GM21447 (cell line): ENCODE measurements at regions not wholly inside any gene's neighbourhood (a gene's known extent, or its start where the extent isn't known, plus 50 kb on each side); places are given as distances from the start of the nearest gene placed in this dataset.

ENCODE experiments used
- ATAC-seq: cut with Tn5 transposase; IDR thresholded peaks from one replicate; pipeline ENCODE4 v1.9.1; 2021; ENCODE audit not compliant: unreplicated experiment

DNA sequence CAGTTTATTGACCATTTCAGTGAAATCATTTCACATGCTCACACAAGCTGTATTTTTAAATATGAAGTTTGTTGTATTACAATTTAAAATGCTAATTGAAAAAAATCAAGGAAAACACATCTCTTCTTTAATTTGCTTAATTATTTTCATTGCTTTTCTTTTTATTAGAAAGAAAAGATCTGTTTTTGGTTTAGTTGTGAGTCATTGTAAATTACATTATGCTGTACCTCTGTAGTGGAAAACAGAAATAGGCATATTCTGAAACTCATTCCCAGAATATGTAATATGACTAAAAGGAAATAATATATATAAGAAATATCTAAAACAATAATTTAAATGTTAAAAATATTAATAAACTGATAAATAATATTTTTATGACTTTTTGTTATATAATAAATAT, 161.9 kb downstream of the HGF start:
- no peak for ATAC-seq

DNA sequence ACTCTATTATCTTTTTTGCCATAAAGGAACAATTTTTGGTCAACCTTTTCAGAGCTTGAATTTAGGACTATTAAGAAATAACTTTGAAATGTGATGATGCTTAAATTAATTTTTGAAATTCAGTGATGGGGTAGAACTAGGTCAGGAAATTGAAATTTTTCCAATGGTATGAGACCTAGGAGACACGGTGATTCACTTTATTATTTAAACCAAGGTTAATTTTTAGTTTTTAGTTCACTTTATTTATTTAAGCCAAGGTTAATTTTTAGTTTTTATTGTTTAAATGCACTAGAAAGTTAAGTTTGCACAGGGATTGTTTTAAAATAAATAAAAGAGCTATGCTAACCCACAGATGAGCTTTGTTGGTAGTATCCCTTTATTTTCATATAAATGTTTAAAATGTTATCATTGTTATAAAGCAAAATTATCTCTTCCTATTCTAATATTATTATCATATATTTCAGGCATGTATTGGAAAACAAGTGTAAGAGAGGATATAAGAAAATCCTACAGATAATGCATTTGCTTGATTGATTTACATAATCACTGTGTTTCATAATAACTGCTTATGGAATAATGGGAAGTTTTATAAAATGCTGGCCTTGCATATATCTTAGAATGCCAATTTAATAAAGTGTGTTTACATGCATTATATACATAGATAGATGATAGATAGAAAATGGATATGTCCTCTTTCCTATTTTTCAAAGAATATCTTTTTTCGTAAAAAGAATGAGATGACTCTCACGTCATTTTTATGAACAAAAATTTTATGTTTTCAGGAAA, 163.6 kb downstream of the HGF start:
- no peak for ATAC-seq

DNA sequence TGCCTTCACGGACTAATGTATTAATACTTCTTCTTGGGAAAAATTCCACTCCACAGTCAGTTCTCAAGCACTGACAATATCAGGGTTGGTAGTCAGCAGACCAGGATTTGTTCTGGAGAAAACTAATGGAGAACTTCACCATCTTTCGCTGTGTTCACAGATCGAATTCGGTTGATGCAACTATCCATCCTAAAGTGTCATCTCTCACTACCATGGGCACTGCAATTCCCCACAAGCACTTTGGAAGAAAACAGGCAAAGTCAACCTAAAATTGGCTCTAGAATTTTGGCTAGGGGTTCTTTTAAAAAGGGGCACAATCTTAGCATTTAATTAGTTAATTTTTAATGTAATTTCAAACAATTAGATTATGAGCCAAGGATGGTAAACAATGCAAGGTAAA, 164.4 kb downstream of the HGF start:
- no peak for ATAC-seq

DNA sequence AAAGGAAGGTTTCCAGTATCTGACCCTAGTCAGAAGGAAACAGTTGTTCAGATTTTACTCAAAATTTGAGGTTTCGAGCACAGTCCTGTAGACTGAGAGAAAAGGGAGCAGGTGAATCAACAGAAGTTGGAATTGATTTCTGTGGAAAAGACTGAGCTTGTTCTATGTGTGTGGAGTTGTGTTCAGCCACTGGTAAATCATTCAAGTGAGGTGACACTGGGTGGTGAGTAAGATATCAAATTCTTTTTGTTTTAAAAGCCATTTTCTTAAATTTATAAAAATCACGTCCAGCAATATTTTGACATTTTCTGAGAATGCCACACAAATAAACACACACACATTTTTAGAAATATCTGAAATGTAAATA, 165.1 kb downstream of the HGF start:
- ATAC-seq: no peak

DNA sequence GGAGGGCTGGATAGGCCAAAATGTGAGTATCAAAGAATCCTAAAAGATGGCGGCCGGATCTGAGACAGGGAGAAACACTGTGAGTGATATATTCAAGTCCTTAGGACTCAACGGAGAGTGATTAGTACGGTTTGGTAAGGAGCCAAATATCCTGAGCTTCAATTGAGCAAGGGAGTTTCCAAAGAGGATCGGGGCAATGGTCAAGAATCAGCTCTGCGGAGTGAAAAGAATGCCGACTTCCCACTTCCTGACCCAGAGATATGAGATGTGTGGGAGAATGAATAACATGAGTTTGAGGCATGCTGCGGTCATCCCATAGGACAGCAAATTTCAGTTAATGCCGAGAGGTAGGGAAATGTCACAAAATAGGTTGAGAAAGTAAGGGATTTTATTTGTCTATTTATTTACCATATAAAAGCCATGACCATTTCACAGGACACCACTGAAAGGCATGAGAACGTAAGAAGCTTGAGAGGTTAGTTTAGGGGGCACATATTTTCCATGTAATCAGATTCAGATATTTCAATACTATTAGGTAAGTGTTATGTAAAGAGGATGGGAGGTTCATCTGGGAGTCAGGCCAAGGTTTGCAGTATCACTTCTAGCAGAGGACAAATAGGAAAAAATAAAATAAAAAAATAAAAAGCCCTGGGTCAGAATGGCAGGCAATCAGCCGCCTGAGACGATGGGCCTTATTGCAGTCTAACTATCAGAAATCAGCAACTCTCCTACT, 165.6 kb downstream of the HGF start:
- ATAC-seq: no peak

DNA sequence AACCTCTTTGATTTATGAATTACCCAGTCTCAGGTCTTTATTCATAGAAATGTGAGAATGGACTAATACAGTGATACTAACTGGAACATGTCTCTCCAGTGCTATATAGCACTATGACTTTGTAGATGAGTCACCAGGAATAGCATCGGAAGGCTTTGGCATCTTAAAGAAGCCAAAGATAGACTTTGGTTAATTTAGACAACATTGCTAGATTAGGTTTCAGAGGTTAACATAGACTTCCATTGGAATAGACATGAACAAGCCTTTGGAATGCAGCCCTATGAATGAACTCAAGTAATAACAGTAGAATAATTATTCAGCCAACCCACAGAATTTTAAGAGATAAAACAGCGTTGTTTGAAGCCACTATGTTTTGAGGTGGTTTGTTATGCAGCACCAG, 169.2 kb downstream of the HGF start:
- no peak for ATAC-seq

DNA sequence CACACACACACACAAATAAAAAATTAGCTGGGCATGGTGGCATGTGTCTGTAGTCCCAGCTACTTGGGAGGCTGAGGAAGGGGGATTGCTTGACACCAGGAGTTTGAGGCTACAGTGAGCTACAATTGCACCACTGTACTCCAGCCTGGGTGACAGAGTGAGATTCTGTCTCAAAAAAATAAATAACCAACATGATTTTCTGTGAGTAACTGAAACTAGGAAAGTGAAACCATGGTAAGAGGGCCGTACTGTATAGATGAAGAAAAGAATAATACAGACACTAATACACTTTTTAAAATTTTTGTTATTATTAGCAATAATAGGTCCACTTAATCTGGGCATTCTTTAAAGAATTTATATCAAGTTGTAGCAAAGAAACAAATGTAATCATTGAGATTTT, 170.9 kb downstream of the HGF start:
- ATAC-seq: no peak

DNA sequence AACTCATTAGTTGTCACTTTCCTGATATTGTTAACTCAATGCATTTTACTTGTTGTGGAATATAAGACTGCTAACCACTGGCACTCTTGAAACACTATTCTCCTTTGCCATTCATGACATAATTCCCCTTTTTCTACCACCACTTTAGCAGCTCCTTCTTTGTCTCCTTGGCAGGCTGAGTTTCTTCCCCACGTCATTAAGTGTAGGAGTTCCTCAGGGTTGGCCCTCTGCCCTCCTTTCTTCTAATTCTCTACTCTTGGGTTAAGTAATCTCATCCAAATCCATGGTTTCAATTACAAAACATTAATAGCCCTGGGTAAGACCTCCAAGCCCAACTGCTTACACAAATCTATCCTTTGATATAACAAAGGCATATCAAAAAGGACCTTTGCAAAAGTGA, 175.1 kb downstream of the HGF start:
- ATAC-seq: no peak

DNA sequence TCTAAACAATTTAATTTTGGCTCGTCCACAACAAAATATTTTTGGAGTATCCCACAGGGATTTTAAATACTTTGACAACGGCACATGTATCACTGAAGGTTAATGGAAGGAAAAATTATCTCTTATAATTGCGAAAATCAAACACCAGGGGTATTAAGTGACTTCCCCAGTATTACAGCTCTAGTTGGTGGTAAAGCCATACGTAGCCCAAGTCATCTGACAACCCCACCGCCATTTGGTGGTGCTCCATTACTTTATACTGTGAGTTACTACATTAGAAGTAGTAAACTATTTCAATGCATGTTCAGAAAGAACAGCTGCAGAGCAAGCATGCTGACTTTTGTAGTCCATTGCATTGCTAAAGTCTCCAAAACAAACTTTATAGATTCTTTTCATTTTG, 179.7 kb downstream of the HGF start:
- no peak for ATAC-seq

DNA sequence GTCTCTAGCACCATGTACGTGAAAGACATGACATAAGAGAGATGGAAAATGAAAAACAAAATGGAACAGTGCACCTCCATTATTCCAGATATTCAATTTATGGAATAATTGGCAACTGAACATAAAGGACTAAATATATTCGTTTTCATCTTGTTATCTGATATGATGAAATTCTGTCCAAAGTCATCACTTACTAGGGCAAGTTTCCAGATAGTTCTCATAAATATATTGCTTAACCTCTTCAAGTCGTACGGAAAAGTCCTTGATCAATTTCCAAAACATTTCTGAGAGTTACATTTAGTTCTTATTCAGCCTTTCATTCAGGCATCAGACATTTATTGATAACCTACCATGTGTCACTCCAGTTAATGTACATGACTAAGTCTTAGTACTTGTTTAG, 185.2 kb downstream of the HGF start:
- no peak for ATAC-seq

DNA sequence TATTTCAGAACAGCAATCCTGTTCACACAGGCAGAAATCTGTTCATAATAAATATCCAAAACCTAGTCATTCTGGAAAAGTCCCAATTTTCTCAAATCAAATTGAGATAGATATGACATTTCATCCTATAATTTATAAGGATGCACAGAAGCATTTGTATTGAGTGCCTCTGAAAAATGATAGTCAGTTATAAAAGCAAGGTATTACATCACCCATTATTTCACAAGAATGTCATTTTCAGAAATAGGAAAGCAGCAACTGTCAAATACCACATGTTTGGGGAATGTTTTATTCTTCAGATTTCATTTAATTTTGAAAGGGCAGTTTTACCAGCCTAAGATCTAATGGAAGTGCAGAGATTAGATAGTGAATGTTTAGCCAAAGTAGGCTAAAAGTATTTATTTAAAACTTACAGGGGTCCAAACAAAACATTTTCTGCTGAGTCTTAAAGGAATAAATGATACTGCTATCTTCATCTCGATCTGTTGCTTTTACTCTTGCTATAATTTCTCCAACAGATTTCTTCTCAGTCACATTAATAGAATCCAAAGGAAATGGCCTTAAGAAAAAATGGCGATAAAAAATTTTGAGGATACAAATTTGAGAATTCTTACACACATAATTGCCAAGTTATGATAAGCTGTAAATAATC, 185.8 kb downstream of the HGF start:
- no peak for ATAC-seq

DNA sequence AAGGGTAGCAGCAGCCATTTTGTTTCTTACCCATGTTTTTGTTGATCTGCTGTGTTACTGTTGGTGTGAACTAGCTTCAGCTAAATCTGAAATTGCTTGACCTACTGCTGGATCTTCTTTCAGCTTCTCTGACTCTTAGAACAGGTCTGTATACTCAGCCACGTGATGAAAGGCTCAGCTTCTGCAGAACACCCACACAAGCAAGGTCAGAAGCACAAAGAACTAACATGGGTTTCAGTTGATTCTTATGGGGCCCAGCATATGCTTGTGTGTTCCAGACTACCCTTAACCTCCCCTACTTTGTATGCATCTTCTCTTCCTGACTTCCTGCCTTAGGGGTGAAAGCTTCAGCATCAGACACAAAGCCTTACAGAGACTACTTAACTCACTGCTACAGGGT, 186.8 kb downstream of the HGF start:
- ATAC-seq: no peak

DNA sequence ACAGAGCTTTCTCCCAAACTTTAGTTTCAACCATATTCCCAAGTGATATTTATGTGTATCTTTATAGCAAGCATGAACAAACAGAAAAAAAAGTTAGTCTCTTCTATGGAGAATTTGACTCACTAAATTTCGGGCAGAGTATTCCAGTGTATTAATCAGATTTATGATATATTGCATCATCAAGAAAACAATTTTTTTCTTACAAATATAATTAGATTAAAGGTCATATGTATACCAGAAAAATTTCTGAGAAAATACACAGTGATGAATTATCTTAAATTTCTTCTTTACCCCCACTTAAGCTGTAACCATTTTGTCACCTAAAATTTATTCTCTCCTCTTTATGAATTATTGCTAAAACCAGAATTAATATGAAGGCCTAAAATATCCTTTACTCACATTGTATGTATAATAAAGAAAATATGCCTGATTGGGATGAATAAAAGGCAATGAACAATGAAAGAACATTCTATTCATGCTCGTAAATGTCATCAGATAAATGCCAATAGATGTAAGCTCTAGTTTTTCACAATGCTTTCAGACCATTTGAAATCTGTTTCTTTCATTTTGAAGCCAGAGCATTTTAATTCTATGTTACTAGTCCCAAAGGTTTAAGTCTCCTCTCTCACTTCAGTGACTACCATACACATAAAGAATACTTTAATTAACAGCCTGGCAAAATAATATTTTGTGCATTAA, 192.1 kb downstream of the HGF start:
- ATAC-seq: no peak

DNA sequence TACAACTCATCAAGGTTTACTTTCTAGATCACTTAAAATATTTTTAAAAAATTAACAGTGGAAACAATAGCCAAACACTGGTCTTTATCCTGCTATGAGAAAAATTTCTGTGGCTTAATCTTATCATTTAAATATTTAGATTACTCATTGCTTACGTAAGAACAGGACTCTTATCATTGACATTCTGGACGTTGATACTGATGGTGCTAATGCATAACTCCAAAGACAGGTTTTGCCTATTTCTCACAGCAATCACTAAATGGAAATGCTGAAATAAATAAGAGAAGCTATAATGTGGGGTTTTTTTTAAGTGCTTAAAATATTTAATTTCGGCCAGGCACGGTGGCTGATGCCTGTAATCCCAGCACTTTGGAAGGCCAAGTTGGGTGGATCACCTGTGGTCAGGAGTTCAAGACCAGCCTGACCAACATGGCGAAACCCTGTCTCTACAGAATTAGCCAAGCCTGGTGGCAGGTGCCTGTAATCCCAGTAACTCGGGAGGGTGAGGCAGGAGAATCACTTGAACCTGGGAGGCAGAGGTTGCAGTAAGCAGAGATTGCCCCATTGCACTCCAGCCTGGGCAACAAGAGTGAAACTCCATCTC, 195.0 kb downstream of the HGF start:
- ATAC-seq: no peak

DNA sequence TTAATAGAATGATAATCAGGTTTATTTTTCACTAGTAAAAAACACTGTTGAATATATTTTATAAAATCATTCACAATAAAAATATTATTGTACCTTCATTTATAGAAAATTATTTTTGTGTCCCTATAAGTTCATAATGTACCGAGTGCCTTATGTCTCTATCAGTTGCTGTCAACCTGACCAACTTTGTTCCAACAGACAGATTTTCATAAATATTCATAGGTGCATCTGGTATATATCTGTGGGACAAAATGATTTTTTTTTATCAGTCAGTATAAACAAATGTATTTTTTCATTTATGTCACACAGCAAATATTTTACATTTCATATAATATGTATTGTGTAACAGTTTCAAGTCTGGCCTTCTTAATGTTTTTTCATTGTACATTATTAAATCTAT, 195.9 kb downstream of the HGF start:
- no peak for ATAC-seq

DNA sequence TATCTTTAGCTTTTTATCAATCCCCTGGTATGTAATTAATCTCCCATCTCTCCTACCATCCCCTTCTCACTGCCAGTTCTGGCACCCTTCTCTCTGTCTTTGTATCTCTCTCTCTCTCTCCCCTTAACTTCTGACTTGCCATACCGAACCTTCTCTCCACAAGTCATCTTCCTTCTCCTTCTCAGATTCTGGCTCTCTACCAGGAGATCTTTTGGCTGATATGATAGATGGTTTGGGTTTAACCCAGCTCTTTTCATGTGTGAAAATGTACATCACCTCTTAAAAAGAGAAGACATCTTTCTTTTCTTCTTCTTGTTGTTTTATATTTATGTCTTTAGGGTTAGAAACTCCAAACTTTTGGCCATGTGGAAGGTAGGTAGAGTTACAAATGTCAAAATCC, 196.7 kb downstream of the HGF start:
- no peak for ATAC-seq

DNA sequence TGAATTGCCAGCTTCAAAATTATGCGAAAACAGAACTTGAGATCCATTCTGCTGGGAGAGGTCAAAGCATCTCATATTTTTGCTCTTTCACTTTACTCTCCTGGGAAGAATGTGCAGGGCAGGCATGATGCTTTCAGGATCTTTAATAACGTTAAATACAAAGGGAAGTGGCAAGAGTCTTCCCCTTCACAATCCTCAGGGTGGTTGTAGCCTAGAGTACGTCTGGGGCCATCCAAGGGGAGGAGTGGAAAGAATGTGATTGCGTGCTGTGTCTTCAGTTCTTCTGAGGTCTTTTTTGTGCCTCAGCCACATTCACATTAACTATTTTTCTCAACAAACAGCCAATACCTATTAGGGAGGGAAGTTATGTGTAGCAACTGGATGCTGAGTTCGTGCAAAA, 207.3 kb downstream of the HGF start:
- ATAC-seq: no peak

DNA sequence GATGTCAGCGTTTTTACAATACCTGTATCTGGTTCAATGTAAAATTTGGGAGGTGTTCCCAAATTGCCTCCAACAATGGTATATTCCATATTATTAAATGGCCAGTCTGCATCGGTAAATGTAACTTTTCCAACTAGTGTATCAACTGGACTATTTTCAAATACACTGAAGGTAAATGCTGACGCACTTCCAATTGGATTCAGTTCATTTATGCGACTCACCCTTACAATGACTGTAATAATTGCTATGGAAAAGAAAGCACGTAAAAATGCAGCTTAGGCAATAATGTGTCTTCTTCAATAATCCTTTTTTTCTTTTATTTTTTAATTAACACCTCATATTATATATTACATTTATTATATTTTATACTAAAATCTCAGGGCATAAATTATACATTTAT, 209.1 kb downstream of the HGF start:
- no peak for ATAC-seq

DNA sequence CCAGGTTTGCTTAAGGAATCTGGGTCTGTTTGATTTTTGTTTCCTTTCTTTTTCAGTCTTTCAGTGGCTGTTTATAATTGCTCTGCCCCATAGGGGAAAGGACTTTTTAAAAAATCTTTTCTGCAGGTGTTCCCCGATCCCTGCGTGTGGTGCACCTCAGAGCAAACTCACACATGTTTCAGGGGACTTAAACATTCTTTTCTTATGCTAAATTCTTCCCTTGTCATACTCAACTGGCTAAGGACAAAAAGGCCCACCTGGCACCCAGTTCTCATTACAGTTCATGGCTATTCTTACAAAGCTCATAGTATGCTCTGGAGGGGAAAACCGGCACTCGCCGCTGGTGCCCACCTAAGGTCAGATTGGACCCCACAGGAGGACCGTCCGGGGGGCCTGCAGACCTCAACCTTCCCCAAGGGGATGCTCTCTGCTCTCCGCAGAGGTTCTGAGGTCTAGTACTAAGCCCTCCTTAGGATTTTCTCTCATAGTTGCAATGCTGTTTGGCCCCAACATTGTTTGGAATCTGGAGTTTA, 220.3 kb downstream of the HGF start:
- ATAC-seq: no peak

DNA sequence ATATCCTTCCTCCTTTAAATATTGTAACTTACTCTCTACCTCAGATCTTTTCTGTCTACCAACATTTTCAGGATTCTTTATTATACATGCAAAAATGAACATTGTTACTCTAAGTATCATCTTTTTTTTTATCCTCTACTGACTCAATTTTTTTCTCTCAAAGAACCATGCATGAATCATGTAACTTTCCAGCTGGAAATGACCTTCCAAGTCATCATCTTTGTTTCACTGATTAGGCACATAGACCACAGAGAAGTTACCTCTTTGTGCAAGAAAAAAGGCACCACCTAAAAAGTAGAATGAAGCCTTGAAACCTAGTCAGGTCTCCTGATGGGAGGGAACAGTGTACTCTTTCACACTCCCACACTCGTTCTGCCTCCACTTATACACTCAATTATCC, 234.9 kb downstream of the HGF start:
- ATAC-seq: no peak

DNA sequence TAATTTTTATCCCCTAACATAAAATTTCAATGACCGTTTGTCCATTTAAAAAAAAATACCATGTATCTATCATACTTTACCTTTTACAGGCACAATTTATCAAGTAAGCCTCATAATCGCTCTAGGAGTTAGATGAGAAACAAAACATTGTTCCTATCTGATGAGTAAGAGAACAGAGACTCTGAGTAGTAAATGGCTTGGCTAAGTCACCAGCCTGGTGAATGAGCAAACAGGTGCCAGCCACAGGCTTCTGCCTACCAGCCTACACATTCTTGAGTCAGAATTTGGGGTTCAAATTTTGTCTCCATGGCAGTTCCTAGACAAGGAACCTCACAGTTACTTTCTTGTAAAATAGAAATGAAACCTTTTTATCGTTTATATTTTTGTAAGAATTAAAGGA, 235.4 kb downstream of the HGF start:
- ATAC-seq: no peak
